ENCODE measurements at regions not wholly inside any gene's neighbourhood (a gene's known extent, or its start where the extent isn't known, plus 50 kb on each side); places are given as distances from the start of the nearest gene placed in this dataset.

DNA sequence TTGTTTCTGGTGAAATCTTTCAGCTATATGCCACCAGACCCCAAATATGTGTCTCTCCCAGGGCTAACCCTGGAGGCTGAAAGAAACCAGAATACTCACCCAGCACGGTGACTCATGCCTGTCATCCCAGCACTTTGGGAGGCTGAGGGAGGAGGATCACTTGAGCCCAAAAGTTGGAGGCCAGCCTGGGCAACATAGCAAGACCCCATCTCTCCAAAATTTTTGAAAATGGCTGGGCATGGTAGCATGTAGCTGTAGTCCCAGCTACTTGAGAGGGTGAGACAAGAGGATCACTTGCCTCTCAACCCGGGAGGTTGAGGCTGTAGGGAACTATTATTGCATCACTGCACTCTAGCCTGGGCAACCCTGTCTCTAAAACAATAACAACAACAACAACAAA is 76.1 kb upstream of the UQCRFS1 start:
- Histone ChIP-seq H3K27me3 (no peaks in the 10 kb centered on the region), H3K36me3 (no peaks in the 10 kb centered on the region), H3K9me3 (no peaks in the 10 kb centered on the region), H3K4me1 (no peaks in the 10 kb centered on the region), H3K27ac (no peak overlapping the region), H3K4me3 (no peak overlapping the region)
- intact Hi-C loops (cut with DNase I) = no loop called here
- no peak for ATAC-seq
- TF ChIP-seq CTCF (IDR thresholded peaks at IDR 0.05) = no peak
- FAIRE-seq = no peak
- 65 to 91% methylated on average over 2 of the region's 2 CpGs for WGBS, 2 donors
- DNase-seq = no peak

GRCh38 chr19:29290853-29291252 is 77.9 kb upstream of the UQCRFS1 start:
- WGBS, 2 donors = 50 to 65% methylated on average over 5 of the region's 5 CpGs
- no peak overlapping the region for H3K27ac ChIP-seq
- no peak for TF ChIP-seq CTCF (IDR thresholded peaks at IDR 0.05)
- no peak overlapping the region for H3K4me3 ChIP-seq
- ATAC-seq (no peak), DNase-seq (no peak), FAIRE-seq (no peak)
- no peaks in the 10 kb centered on the region for H3K36me3 ChIP-seq
- intact Hi-C loops (cut with DNase I) = no loop called here
- no peaks in the 10 kb centered on the region for H3K4me1 ChIP-seq
- H3K9me3 ChIP-seq = no peaks in the 10 kb centered on the region
- no peaks in the 10 kb centered on the region for H3K27me3 ChIP-seq

DNA sequence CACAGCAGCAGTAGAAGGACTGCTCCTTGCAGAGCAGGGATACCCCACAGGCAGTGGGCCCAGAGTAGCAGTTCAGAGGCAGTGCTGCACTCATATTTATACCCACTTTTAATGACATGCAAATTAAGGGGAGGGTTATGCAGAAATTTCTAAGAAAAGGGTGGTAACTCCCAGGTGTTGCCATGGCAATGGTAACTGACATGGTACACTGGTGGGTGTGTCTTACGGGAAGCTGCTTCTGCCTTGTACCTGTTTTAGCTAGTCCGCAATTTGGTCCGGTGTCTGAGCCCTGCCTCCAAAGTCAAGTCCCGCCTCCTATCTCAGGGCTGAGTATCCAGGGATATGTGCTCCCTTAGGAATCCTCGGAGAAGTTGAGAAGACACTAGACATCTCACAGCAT is 79.2 kb upstream of the UQCRFS1 start:
- H3K4me3 ChIP-seq = no peak overlapping the region
- no peak for TF ChIP-seq CTCF (IDR thresholded peaks at IDR 0.05)
- no peak overlapping the region for H3K27ac ChIP-seq
- H3K9me3 ChIP-seq = no peaks in the 10 kb centered on the region
- no peak for ATAC-seq
- no peaks in the 10 kb centered on the region for H3K27me3 ChIP-seq
- no peak for FAIRE-seq
- no peak for DNase-seq
- no peaks in the 10 kb centered on the region for H3K36me3 ChIP-seq
- intact Hi-C loops (cut with DNase I) = no loop called here
- H3K4me1 ChIP-seq = no peaks in the 10 kb centered on the region
- 66 to 74% methylated on average over 5 of the region's 5 CpGs for WGBS, 2 donors

- Histone ChIP-seq H3K27me3 (no peaks in the 10 kb centered on the region), H3K36me3 (no peaks in the 10 kb centered on the region), H3K9me3 (no peaks in the 10 kb centered on the region), H3K27ac (no peak overlapping the region), H3K4me1 (no peaks in the 10 kb centered on the region), H3K4me3 (no peak overlapping the region)
- DNase-seq = no peak
- intact Hi-C loops (cut with DNase I) = no loop called here
- no peak for TF ChIP-seq CTCF (IDR thresholded peaks at IDR 0.05)
- no peak for ATAC-seq
- no peak for FAIRE-seq
- WGBS, 2 donors = 52 to 71% methylated on average over 5 of the region's 5 CpGs
These were observed 79.6 kb upstream of the UQCRFS1 start for GRCh38 chr19:29292562-29292961.

DNA sequence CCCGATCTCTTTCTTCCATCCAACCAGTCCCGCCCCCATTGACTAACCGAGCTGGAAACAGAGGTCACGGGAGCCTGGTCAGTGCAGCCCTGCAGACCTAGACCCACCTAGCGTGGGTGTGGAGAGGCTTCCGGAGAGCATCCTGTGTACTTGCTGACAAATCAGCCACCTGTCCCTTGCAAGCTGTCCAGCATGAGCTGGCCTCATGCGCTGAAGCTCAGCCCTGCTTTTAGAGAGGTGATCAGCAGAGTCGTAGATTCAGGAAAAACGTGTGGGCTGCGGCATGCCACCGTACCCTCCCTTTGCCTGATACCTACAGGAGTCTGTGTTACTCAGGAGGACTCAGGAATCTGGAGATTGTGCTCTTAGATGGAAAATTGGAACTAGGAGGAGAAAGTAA is 80.3 kb upstream of the UQCRFS1 start:
- DNase-seq = no peak
- FAIRE-seq = no peak
- Histone ChIP-seq H3K4me1 (no peaks in the 10 kb centered on the region), H3K36me3 (no peaks in the 10 kb centered on the region), H3K9me3 (no peaks in the 10 kb centered on the region), H3K4me3 (no peak overlapping the region), H3K27ac (no peak overlapping the region), H3K27me3 (no peaks in the 10 kb centered on the region)
- ATAC-seq = no peak
- no peak for TF ChIP-seq CTCF (IDR thresholded peaks at IDR 0.05)
- intact Hi-C loops (cut with DNase I) = no loop called here
- WGBS, 2 donors = 47 to 65% methylated on average over 11 of the region's 11 CpGs

All from pancreas (tissue), 10 donors.